ENCODE measurements at regions not wholly inside any gene's neighbourhood (a gene's known extent, or its start where the extent isn't known, plus 50 kb on each side); places are given as distances from the start of the nearest gene placed in this dataset.

- no peaks in the 10 kb centered on the region for H3K9me3 ChIP-seq (ENCODE audit: low read depth, low read length, poor library complexity, severe bottlenecking)
- ChIA-PET POLR2A (ENCODE audit: low non-redundant PET) (no interaction called here), CTCF (no interaction called here)
- no peaks in the 10 kb centered on the region for H3K27me3 ChIP-seq (replicated peaks; ENCODE audit: insufficient read depth, low read depth, low read length, poor library complexity)
- H3K4me3 ChIP-seq (ENCODE audit: low read depth, low read length, poor library complexity, severe bottlenecking) = no peak overlapping the region
- H3K27ac ChIP-seq (ENCODE audit: low read depth, low read length, poor library complexity, severe bottlenecking) = no peak overlapping the region
- TF ChIP-seq EZH2 (IDR thresholded peaks at IDR 0.05; ENCODE audit: borderline replicate concordance, low read depth, low read length, poor library complexity, severe bottlenecking) = no peak
- no peak for TF ChIP-seq CTCF (conservative IDR thresholded peaks at IDR 0.05; ENCODE audit: low read depth, low read length)
- H3K36me3 ChIP-seq (ENCODE audit: insufficient read depth, low read length, poor library complexity, severe bottlenecking) = no peaks in the 10 kb centered on the region
- intact Hi-C loops (cut with micrococcal nuclease; ENCODE audit: unreplicated experiment) = no loop called here
- no TSS peak for BruUV-seq (replicated peaks)
- DNase-seq (ENCODE audit: low spot score) = no peak
- no peaks in the 10 kb centered on the region for H3K4me1 ChIP-seq (ENCODE audit: insufficient read depth, low read length, poor library complexity, severe bottlenecking)
Measured at GRCh38 chr4:101600287-101600686, 190.2 kb upstream of the BANK1 start.

DNA sequence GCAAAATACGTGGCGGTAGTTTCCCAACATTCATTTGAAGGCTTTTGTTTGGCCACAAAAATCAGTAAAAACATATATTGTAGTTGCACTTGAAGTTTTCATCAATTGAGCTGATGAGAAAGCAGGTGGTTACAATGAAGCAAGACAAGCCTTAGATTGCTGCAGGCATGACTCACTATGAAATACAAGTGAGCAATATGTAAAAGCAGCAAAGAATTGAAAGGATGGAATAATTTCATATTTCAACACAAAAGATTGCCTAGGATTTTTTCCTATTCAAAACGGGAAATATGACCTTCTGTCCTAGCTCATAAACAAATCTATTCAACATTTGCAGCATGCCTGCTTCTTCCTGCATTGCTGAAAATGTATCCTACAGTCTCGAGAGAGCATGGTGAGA, 190.9 kb upstream of the BANK1 start:
- no peak for DNase-seq (ENCODE audit: low spot score)
- H3K27ac ChIP-seq (ENCODE audit: low read depth, low read length, poor library complexity, severe bottlenecking) = no peak overlapping the region
- no peak for TF ChIP-seq CTCF (conservative IDR thresholded peaks at IDR 0.05; ENCODE audit: low read depth, low read length)
- no peak for TF ChIP-seq EZH2 (IDR thresholded peaks at IDR 0.05; ENCODE audit: borderline replicate concordance, low read depth, low read length, poor library complexity, severe bottlenecking)
- intact Hi-C loops (cut with micrococcal nuclease; ENCODE audit: unreplicated experiment) = no loop called here
- no TSS peak for BruUV-seq (replicated peaks)
- no peak overlapping the region for H3K4me3 ChIP-seq (ENCODE audit: low read depth, low read length, poor library complexity, severe bottlenecking)
- H3K4me1 ChIP-seq (ENCODE audit: insufficient read depth, low read length, poor library complexity, severe bottlenecking) = no peaks in the 10 kb centered on the region
- no peaks in the 10 kb centered on the region for H3K27me3 ChIP-seq (replicated peaks; ENCODE audit: insufficient read depth, low read depth, low read length, poor library complexity)
- POLR2A ChIA-PET (ENCODE audit: low non-redundant PET) = no interaction called here
- CTCF ChIA-PET = no interaction called here
- H3K9me3 ChIP-seq (ENCODE audit: low read depth, low read length, poor library complexity, severe bottlenecking) = no peaks in the 10 kb centered on the region
- no peaks in the 10 kb centered on the region for H3K36me3 ChIP-seq (ENCODE audit: insufficient read depth, low read length, poor library complexity, severe bottlenecking)

DNA sequence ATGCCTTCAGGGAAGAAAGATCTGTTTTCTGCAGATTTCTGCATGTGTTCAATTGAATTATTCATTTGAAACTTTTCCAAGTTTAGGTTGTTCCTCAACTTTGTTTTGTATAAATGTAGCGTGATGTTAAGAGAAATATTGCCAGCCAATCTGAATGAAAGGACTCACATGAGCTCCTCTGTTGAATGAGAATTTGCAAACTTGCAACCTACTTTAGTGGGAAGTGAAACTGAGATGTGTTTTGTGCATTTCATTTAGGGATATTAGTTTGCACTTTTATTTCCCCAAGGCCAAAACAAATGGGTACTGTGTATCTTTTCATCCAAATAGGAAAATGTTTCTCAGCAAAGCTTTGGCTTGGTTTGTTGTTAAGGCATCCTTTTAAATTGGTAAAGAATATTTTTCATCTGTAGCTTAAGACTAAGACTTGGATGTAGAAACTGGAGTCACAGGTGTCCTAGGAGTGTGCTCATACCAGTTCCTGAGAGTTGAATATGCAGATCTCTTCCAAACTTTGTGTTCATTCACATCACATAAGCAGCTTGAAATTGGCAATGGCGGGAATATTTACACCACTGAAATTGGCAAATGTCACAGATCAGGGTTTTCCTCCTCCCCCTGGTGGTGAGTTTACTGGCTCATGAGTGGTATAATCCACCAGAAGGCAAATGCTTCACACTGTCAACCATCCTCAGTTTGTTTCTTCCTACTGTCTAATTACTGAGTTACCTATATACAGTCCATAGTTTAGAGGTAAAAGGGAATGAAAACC, 193.6 kb upstream of the BANK1 start:
- BruUV-seq (replicated peaks) = no TSS peak
- intact Hi-C loops (cut with micrococcal nuclease; ENCODE audit: unreplicated experiment) = no loop called here
- no peak overlapping the region for H3K27ac ChIP-seq (ENCODE audit: low read depth, low read length, poor library complexity, severe bottlenecking)
- H3K4me1 ChIP-seq (ENCODE audit: insufficient read depth, low read length, poor library complexity, severe bottlenecking) = no peaks in the 10 kb centered on the region
- TF ChIP-seq EZH2 (IDR thresholded peaks at IDR 0.05; ENCODE audit: borderline replicate concordance, low read depth, low read length, poor library complexity, severe bottlenecking) = no peak
- peak; percentile 34; the same call in 1 of the 2 replicates for TF ChIP-seq CTCF (conservative IDR thresholded peaks at IDR 0.05; ENCODE audit: low read depth, low read length)
- POLR2A ChIA-PET (ENCODE audit: low non-redundant PET) = no interaction called here
- peak; percentile 5 for DNase-seq (ENCODE audit: low spot score)
- H3K27me3 ChIP-seq (replicated peaks; ENCODE audit: insufficient read depth, low read depth, low read length, poor library complexity) = no peaks in the 10 kb centered on the region
- CTCF ChIA-PET = no interaction called here
- no peaks in the 10 kb centered on the region for H3K36me3 ChIP-seq (ENCODE audit: insufficient read depth, low read length, poor library complexity, severe bottlenecking)
- no peaks in the 10 kb centered on the region for H3K9me3 ChIP-seq (ENCODE audit: low read depth, low read length, poor library complexity, severe bottlenecking)
- H3K4me3 ChIP-seq (ENCODE audit: low read depth, low read length, poor library complexity, severe bottlenecking) = no peak overlapping the region

All from A673 (cell line).